ENCODE measurements at regions not wholly inside any gene's neighbourhood (a gene's known extent, or its start where the extent isn't known, plus 50 kb on each side); places are given as distances from the start of the nearest gene placed in this dataset.
A peak's percentile ranks its signal among the peaks of the same experiment; 100 is the strongest.

DNA sequence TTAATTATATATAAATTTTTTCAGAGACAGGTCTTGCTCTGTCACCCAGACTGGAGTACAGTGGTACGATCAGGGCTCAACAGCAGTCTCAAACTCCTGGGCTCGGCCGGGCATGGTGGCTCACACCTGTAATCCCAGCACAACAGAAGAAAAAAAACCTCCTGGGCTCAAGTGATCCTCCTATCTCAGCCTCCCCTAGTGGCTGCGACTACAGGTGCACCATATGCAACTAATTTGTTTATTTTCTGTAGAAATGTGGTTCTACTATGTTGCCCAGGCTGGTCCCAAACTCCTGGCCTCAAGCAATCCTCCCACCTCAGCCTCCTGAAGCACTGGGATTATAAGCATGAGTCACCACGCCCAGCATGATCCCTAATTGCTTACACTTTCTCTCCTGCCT is 56.1 kb upstream of the SLC35C1 start:
- no peak overlapping the region for H2BK5ac ChIP-seq (ENCODE audit: insufficient read length, low read length)
- no peak overlapping the region for H3K9ac ChIP-seq (ENCODE audit: extremely low read depth, insufficient read length, low read length)
- H2AK5ac ChIP-seq (ENCODE audit: insufficient read length, low read length), result no peak overlapping the region
- no peak overlapping the region for H3K56ac ChIP-seq (ENCODE audit: insufficient read length, low read depth, low read length)
- Mint-ChIP-seq H3K27ac (no peak overlapping the region; a peak in 1 of 7 replicates), H3K27me3 (ENCODE audit: low read depth) (peaks cover 13% of the 10 kb centered on the region), H3K4me1 (peaks cover 25 to 39% of the 10 kb centered on the region in 2 experiments), H3K36me3 (ENCODE audit: insufficient read depth in 1 of 3, low read depth in 3 of 3) (no peaks in the 10 kb centered on the region), H3K9me3 (no peaks in the 10 kb centered on the region), H3K4me3 (no peak overlapping the region)
- no peaks in the 10 kb centered on the region for H3K79me1 ChIP-seq (ENCODE audit: insufficient read depth, low read depth, low read length, poor library complexity, severe bottlenecking)
- no peak overlapping the region for H3K4ac ChIP-seq (ENCODE audit: low read depth, low read length)
- no peak overlapping the region for H4K91ac ChIP-seq (ENCODE audit: insufficient read length, low read depth, low read length)
- WGBS (ENCODE audit: extremely low coverage, insufficient read length, low lambda C conversion rate), result no CpG with 5 or more reads among the region's 5 CpGs
- no peak overlapping the region for H2BK15ac ChIP-seq (ENCODE audit: low read depth, low read length)
- no peak overlapping the region for H2BK120ac ChIP-seq (ENCODE audit: low read depth, low read length, poor library complexity, severe bottlenecking)
- H3K79me2 ChIP-seq (ENCODE audit: insufficient read depth, low read length), result no peaks in the 10 kb centered on the region
- peaks cover 2% of the 10 kb centered on the region; the same call in 1 of the 2 replicates for H3K4me1 ChIP-seq (ENCODE audit: insufficient read depth, low read length)
- no peak overlapping the region for H3K14ac ChIP-seq (ENCODE audit: insufficient read depth, low read length)
- no peaks in the 10 kb centered on the region for H3K27me3 ChIP-seq (ENCODE audit: insufficient read depth, low read length)
- no peaks in the 10 kb centered on the region for H3K23me2 ChIP-seq (ENCODE audit: insufficient read length, low read depth, low read length, poor library complexity, severe bottlenecking)
- no peak overlapping the region for H3K18ac ChIP-seq (ENCODE audit: insufficient read length, low read depth, low read length)
- TF ChIP-seq, protein P1, sequence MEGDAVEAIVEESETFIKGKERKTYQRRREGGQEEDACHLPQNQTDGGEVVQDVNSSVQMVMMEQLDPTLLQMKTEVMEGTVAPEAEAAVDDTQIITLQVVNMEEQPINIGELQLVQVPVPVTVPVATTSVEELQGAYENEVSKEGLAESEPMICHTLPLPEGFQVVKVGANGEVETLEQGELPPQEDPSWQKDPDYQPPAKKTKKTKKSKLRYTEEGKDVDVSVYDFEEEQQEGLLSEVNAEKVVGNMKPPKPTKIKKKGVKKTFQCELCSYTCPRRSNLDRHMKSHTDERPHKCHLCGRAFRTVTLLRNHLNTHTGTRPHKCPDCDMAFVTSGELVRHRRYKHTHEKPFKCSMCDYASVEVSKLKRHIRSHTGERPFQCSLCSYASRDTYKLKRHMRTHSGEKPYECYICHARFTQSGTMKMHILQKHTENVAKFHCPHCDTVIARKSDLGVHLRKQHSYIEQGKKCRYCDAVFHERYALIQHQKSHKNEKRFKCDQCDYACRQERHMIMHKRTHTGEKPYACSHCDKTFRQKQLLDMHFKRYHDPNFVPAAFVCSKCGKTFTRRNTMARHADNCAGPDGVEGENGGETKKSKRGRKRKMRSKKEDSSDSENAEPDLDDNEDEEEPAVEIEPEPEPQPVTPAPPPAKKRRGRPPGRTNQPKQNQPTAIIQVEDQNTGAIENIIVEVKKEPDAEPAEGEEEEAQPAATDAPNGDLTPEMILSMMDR (conservative IDR thresholded peaks at IDR 0.05), result peak; percentile 19; the same call in 1 of the 3 replicates
- no peak overlapping the region for H3T11ph ChIP-seq (ENCODE audit: low read length)
- no peak overlapping the region for H4K8ac ChIP-seq (replicated peaks; ENCODE audit: insufficient read length, low read depth, low read length)
- no peak overlapping the region for H2AFZ ChIP-seq (ENCODE audit: low read length)
- no peak overlapping the region for H3K23ac ChIP-seq (ENCODE audit: insufficient read length, low read depth, low read length)
- no peak overlapping the region for H2BK20ac ChIP-seq (ENCODE audit: low read depth, low read length, poor library complexity, severe bottlenecking)
- no peak overlapping the region for H3K27ac ChIP-seq (ENCODE audit: insufficient read length, low read depth, low read length)
- H2BK12ac ChIP-seq (ENCODE audit: insufficient read length, low read depth, low read length), result no peak overlapping the region
- no peaks in the 10 kb centered on the region for H4K20me1 ChIP-seq (ENCODE audit: control insufficient read depth, insufficient read depth, insufficient read length)
- H3K9me3 ChIP-seq (ENCODE audit: control insufficient read depth, low read depth, low read length), result no peaks in the 10 kb centered on the region
- DNase-seq, result no peak
- no peak overlapping the region for H4K5ac ChIP-seq (ENCODE audit: insufficient read length, low read depth, low read length)
- H3K4me2 ChIP-seq (ENCODE audit: insufficient read depth, insufficient read length, low read length), result no peak overlapping the region

All from H9 (cell line).